ENCODE measurements at regions not wholly inside any gene's neighbourhood (a gene's known extent, or its start where the extent isn't known, plus 50 kb on each side); places are given as distances from the start of the nearest gene placed in this dataset.

GRCh38 chr1:232211149-232211548 lies 418.8 kb downstream of the SIPA1L2 start:
- Histone ChIP-seq H3K9ac (ENCODE audit: insufficient read depth in 1 of 2, low read depth in 2 of 2, low read length in 2 of 2) (no peak overlapping the region), H3K27me3 (ENCODE audit: control insufficient read depth in 2 of 2, insufficient read depth in 2 of 2, low read length in 2 of 2) (no peaks in the 10 kb centered on the region), H3K9me1 (ENCODE audit: control insufficient read depth, insufficient read depth, low read length) (no peaks in the 10 kb centered on the region), H3K36me3 (ENCODE audit: control insufficient read depth, insufficient read depth, low read length) (no peaks in the 10 kb centered on the region), H3K79me2 (ENCODE audit: control insufficient read depth, insufficient read depth, low read length) (no peaks in the 10 kb centered on the region), H3K4me3 (no peak overlapping the region), H4K20me1 (replicated peaks; ENCODE audit: control insufficient read depth, insufficient read depth, low read length) (no peaks in the 10 kb centered on the region), H3K4me2 (ENCODE audit: insufficient read depth, low read length) (no peak overlapping the region), H3K9me3 (replicated peaks; ENCODE audit: control insufficient read depth, insufficient read depth, low read depth, low read length) (no peaks in the 10 kb centered on the region), H2AFZ (ENCODE audit: low read depth, low read length) (no peak overlapping the region), H3K4me1 (replicated peaks in 1 of 2; ENCODE audit: control insufficient read depth in 2 of 2, insufficient read depth in 2 of 2, low read length in 2 of 2) (no peaks in the 10 kb centered on the region), H3K27ac (ENCODE audit: extremely low read depth, low read depth, low read length) (no peak overlapping the region)
- peak in 2 of 4 experiments; percentile 14 for DNase-seq (ENCODE audit: extremely low read depth in 1 of 4, low spot score in 3 of 4)
- no TSS peak for BruUV-seq (replicated peaks)
- POLR2A ChIA-PET, result no interaction called here
- WGBS (ENCODE audit: insufficient coverage, low coverage, missing lambda C conversion rate), result 0% methylated on average over 2 of the region's 2 CpGs
- intact Hi-C loops (cut with micrococcal nuclease) (no loop called here), in situ Hi-C loops (cut with MboI) (no loop called here)
- TF ChIP-seq ZBTB12 (CRISPR knock-in tag; IDR thresholded peaks at IDR 0.05) (no peak), COPS2 (conservative IDR thresholded peaks at IDR 0.05) (no peak), HOXB6 (CRISPR knock-in tag; IDR thresholded peaks at IDR 0.05; ENCODE audit: borderline replicate concordance) (no peak)
- CTCF ChIA-PET (ENCODE audit: low intra/inter-chr PET ratio), result no interaction called here
- FAIRE-seq, result no peak
- ATAC-seq, result peak; percentile 71

GRCh38 chr1:232209357-232209756 lies 420.6 kb downstream of the SIPA1L2 start:
- no peak overlapping the region for H3K4me3 ChIP-seq
- H3K9me3 ChIP-seq (replicated peaks; ENCODE audit: control insufficient read depth, insufficient read depth, low read depth, low read length), result no peaks in the 10 kb centered on the region
- CTCF ChIA-PET (ENCODE audit: low intra/inter-chr PET ratio), result no interaction called here
- POLR2A ChIA-PET, result no interaction called here
- no peaks in the 10 kb centered on the region for H3K4me1 ChIP-seq (replicated peaks in 1 of 2; ENCODE audit: control insufficient read depth in 2 of 2, insufficient read depth in 2 of 2, low read length in 2 of 2)
- H3K27ac ChIP-seq (ENCODE audit: extremely low read depth, low read depth, low read length), result no peak overlapping the region
- H3K36me3 ChIP-seq (ENCODE audit: control insufficient read depth, insufficient read depth, low read length), result no peaks in the 10 kb centered on the region
- no peak for TF ChIP-seq MLX (CRISPR knock-in tag; conservative IDR thresholded peaks at IDR 0.05)
- no peak for TF ChIP-seq ZBTB8A (IDR thresholded peaks at IDR 0.05; ENCODE audit: partially characterized antibody)
- no peak for TF ChIP-seq STAT5B (CRISPR knock-in tag; IDR thresholded peaks at IDR 0.05)
- H3K9me1 ChIP-seq (ENCODE audit: control insufficient read depth, insufficient read depth, low read length), result no peaks in the 10 kb centered on the region
- in situ Hi-C loops (cut with MboI) (no loop called here), intact Hi-C loops (cut with micrococcal nuclease) (no loop called here)
- no peaks in the 10 kb centered on the region for H3K27me3 ChIP-seq (ENCODE audit: control insufficient read depth in 2 of 2, insufficient read depth in 2 of 2, low read length in 2 of 2)
- no peak overlapping the region for H3K4me2 ChIP-seq (ENCODE audit: insufficient read depth, low read length)
- H2AFZ ChIP-seq (ENCODE audit: low read depth, low read length), result no peak overlapping the region
- no peak overlapping the region for H3K9ac ChIP-seq (ENCODE audit: insufficient read depth in 1 of 2, low read depth in 2 of 2, low read length in 2 of 2)
- FAIRE-seq (no peak), DNase-seq (ENCODE audit: extremely low read depth in 1 of 4, low spot score in 3 of 4) (no peak), ATAC-seq (no peak)
- no peaks in the 10 kb centered on the region for H3K79me2 ChIP-seq (ENCODE audit: control insufficient read depth, insufficient read depth, low read length)
- no peaks in the 10 kb centered on the region for H4K20me1 ChIP-seq (replicated peaks; ENCODE audit: control insufficient read depth, insufficient read depth, low read length)
- 0% methylated on average over 4 of the region's 4 CpGs for WGBS (ENCODE audit: insufficient coverage, low coverage, missing lambda C conversion rate)
- no TSS peak for BruUV-seq (replicated peaks)

Data from K562 (cell line).